K562 (cell line): ENCODE measurements at regions not wholly inside any gene's neighbourhood (a gene's known extent, or its start where the extent isn't known, plus 50 kb on each side); places are given as distances from the start of the nearest gene placed in this dataset.

Experiments used
- ATAC-seq: fragments of 200-7000 bp; cut with Tn5 transposase; 3 replicates; pipeline ENCODE4 v1.9.1; 2020; ENCODE audit warnings: moderate library complexity
- BruUV-seq: library from RNA; stranded (reverse); fragments of 400-500 nt; replicated peaks from 2 replicates; lab custom pipeline; 2021; lab: Mats Ljungman, UMichigan
- CTCF ChIA-PET: fragments of 300-600 bp; formaldehyde crosslinking; extraction: SDS; loops from one replicate; lab custom pipeline; 2021; ENCODE audit warnings: low intra/inter-chr PET ratio; lab: Yijun Ruan, JAX
- POLR2A ChIA-PET: fragments of 300-600, 350-650 bp; sonication (Branson Sonifier 250); formaldehyde crosslinking; extraction: SDS; loops from one replicate; lab custom pipeline; 2021; ENCODE audit warnings: antibody characterized with exemption, inconsistent platforms; lab: Yijun Ruan, JAX
- DNase-seq, 4 experiments: peaks; one replicate each; pipeline versions ENCODE4 v3.0.0 to v3.0.0-alpha.2; 2011 to 2018; ENCODE audit warnings: low spot score in 3 of 4, mixed read lengths in 3 of 4; ENCODE audit errors: extremely low read depth in 1 of 4
- FAIRE-seq: peaks from 2 replicates; lab custom pipeline; 2011; peaks lifted over from hg19 to GRCh38; lab: Jason Lieb, UNC
- H2AFZ ChIP-seq: 2 replicates; pipeline ENCODE4 v1.6.0; 2011; ENCODE audit warnings: low read depth, low read length, control low read depth, inconsistent platforms
- H3K27ac ChIP-seq: fragments of 200-600 bp; 3 replicates; pipeline ENCODE4 v1.8.0; 2011; ENCODE audit warnings: low read depth, mild to moderate bottlenecking, control low read depth, inconsistent platforms, low read length, moderate library complexity, mixed read lengths; ENCODE audit errors: extremely low read depth
- H3K27me3 ChIP-seq, 2 experiments: fragments of 300-600 bp in 1 of 2; 2 replicates in 1 of 2; 3 replicates in 1 of 2; pipeline versions ENCODE4 v1.6.0 to v1.8.0; 2011; ENCODE audit warnings: inconsistent platforms in 2 of 2, low read length in 2 of 2, mild to moderate bottlenecking in 1 of 2, mixed read lengths in 1 of 2, moderate library complexity in 1 of 2; ENCODE audit not compliant: control insufficient read depth in 2 of 2, insufficient read depth in 2 of 2
- H3K36me3 ChIP-seq: fragments of 300-600 bp; 3 replicates; pipeline ENCODE4 v1.8.0; 2011; ENCODE audit warnings: mild to moderate bottlenecking, low read length, inconsistent platforms; ENCODE audit not compliant: control insufficient read depth, insufficient read depth
- H3K4me1 ChIP-seq, 2 experiments: fragments of 200-600 bp in 1 of 2; replicated peaks in 1 of 2; 2 replicates in 1 of 2; 3 replicates in 1 of 2; pipeline versions ENCODE4 v1.5.1 to v1.8.0; 2011; ENCODE audit warnings: inconsistent platforms in 2 of 2, low read length in 2 of 2, mild to moderate bottlenecking in 1 of 2, mixed read lengths in 1 of 2, moderate library complexity in 1 of 2; ENCODE audit not compliant: control insufficient read depth in 2 of 2, insufficient read depth in 2 of 2
- H3K4me2 ChIP-seq: 2 replicates; pipeline ENCODE4 v1.6.1; 2011; ENCODE audit warnings: low read length, control low read depth, inconsistent platforms, mixed read lengths; ENCODE audit not compliant: insufficient read depth
- H3K4me3 ChIP-seq: fragments of 200-600 bp; sonication (generic), shearing (Covaris generic); 2 replicates; pipeline ENCODE4 v1.5.1; 2016; ENCODE audit warnings: control low read depth, inconsistent platforms
- H3K79me2 ChIP-seq: fragments of 200-600 bp; 3 replicates; pipeline ENCODE4 v1.8.0; 2011; ENCODE audit warnings: low read length, inconsistent platforms; ENCODE audit not compliant: control insufficient read depth, insufficient read depth
- H3K9ac ChIP-seq, 2 experiments: 2 replicates each; pipeline versions ENCODE4 v1.6.0 to v1.6.1; 2011; ENCODE audit warnings: low read depth in 2 of 2, low read length in 2 of 2, control low read depth in 1 of 2, inconsistent platforms in 1 of 2, mild to moderate bottlenecking in 1 of 2, mixed read lengths in 1 of 2; ENCODE audit not compliant: insufficient read depth in 1 of 2
- H3K9me1 ChIP-seq: one replicate; pipeline ENCODE4 v1.6.0; 2011; ENCODE audit warnings: inconsistent platforms, mild to moderate bottlenecking, low read length, moderate library complexity; ENCODE audit not compliant: control insufficient read depth, insufficient read depth
- H3K9me3 ChIP-seq: replicated peaks from 2 replicates; pipeline ENCODE4 v1.5.1; 2011; ENCODE audit warnings: low read depth, low read length, inconsistent platforms; ENCODE audit not compliant: control insufficient read depth, insufficient read depth
- H4K20me1 ChIP-seq: replicated peaks from 2 replicates; pipeline ENCODE4 v1.6.1; 2011; ENCODE audit warnings: low read length, inconsistent platforms, mixed read lengths; ENCODE audit not compliant: control insufficient read depth, insufficient read depth
- AFF4 ChIP-seq: sonication (generic); formaldehyde crosslinking; IDR thresholded peaks from 2 replicates; pipeline ENCODE4 v1.8.0; 2023; ENCODE audit warnings: mild to moderate bottlenecking, missing genetic modification reagents
- DLX4 ChIP-seq: fragments of 250-450 bp; sonication (Bioruptor Pico); IDR thresholded peaks from 2 replicates; pipeline ENCODE4 v1.6.1; 2021; ENCODE audit warnings: mild to moderate bottlenecking
- EP300 ChIP-seq: IDR thresholded peaks from 2 replicates; pipeline ENCODE4 v1.6.1; 2012; ENCODE audit warnings: low read length, improper control_type of control experiment
- HDAC3 ChIP-seq: fragments of 450-650 bp; IDR thresholded peaks from 2 replicates; pipeline ENCODE4 v1.6.1; 2018; ENCODE audit warnings: borderline replicate concordance, mild to moderate bottlenecking, moderate library complexity; ENCODE audit not compliant: partially characterized antibody
- HLTF ChIP-seq: fragments of 450-650 bp; IDR thresholded peaks from 2 replicates; pipeline ENCODE4 v1.6.1; 2016
- LEF1 ChIP-seq: fragments of 450-650 bp; IDR thresholded peaks from 2 replicates; pipeline ENCODE4 v1.6.1; 2016; ENCODE audit warnings: mild to moderate bottlenecking
- NKRF ChIP-seq: fragments of 450-650 bp; IDR thresholded peaks from 2 replicates; pipeline ENCODE4 v1.6.1; 2016; ENCODE audit warnings: borderline replicate concordance
- SMAD4 ChIP-seq: fragments of 250-450 bp; sonication (Bioruptor Pico); conservative IDR thresholded peaks from 2 replicates; pipeline ENCODE4 v1.8.0; 2021; ENCODE audit warnings: inconsistent platforms, mild to moderate bottlenecking, moderate library complexity
- ZBTB33 ChIP-seq: sonication (generic); formaldehyde crosslinking; IDR thresholded peaks from 2 replicates; pipeline ENCODE4 v1.8.1; 2023; ENCODE audit warnings: mild to moderate bottlenecking, missing genetic modification reagents
- ZEB2 ChIP-seq: fragments of 450-650 bp; IDR thresholded peaks from 2 replicates; pipeline ENCODE4 v1.6.1; 2016
- ZNF280A ChIP-seq: fragments of 450-650 bp; IDR thresholded peaks from 2 replicates; pipeline ENCODE4 v1.6.1; 2018; ENCODE audit warnings: mild to moderate bottlenecking, low read depth; ENCODE audit not compliant: partially characterized antibody
- ZNF398 ChIP-seq: fragments of 250-450 bp; sonication (Bioruptor Pico); IDR thresholded peaks from 2 replicates; pipeline ENCODE4 v1.8.0; 2021; ENCODE audit warnings: moderate library complexity, mild to moderate bottlenecking, inconsistent platforms
- in situ Hi-C: fragments of 300-500 bp; cut with MboI; formaldehyde crosslinking; loops from 4 replicates; pipeline ENCODE4 v1.15.0; 2018; ENCODE audit warnings: inconsistent platforms, mixed read lengths
- intact Hi-C: fragments of 100-400 bp; cut with micrococcal nuclease; formaldehyde crosslinking; loops from 2 replicates; pipeline ENCODE4 v1.14.2; 2022

- CTCF ChIA-PET, result no interaction called here
- no peak for TF ChIP-seq NKRF
- TF ChIP-seq HLTF, result no peak
- TF ChIP-seq SMAD4 (CRISPR knock-in tag), result no peak
- TF ChIP-seq DLX4 (CRISPR knock-in tag), result no peak
- no peak for TF ChIP-seq ZBTB33 (CRISPR knock-in tag)
- TF ChIP-seq ZEB2, result no peak
- no peak for TF ChIP-seq LEF1
- TF ChIP-seq ZNF280A, result no peak
- TF ChIP-seq ZNF398 (CRISPR knock-in tag), result no peak
- TF ChIP-seq EP300, result no peak
- no peak for TF ChIP-seq HDAC3
- no peak for TF ChIP-seq AFF4 (CRISPR knock-in tag)
Measured at GRCh38 chr4:27123769-27124124, 263.1 kb downstream of the STIM2 start.

More at GRCh38 chr4:27123769-27124124, 263.1 kb downstream of the STIM2 start:
- Histone ChIP-seq H3K27me3 (no peaks in the 10 kb centered on the region), H3K9ac (no peak overlapping the region), H3K79me2 (no peaks in the 10 kb centered on the region), H3K4me3 (no peak overlapping the region), H3K4me2 (no peak overlapping the region), H3K27ac (no peak overlapping the region), H3K36me3 (no peaks in the 10 kb centered on the region), H2AFZ (no peak overlapping the region), H3K9me3 (no peaks in the 10 kb centered on the region), H4K20me1 (no peaks in the 10 kb centered on the region), H3K9me1 (no peaks in the 10 kb centered on the region), H3K4me1 (no peaks in the 10 kb centered on the region)
- no peak for FAIRE-seq
- BruUV-seq, result no TSS peak
- ATAC-seq, result no peak
- POLR2A ChIA-PET, result interaction anchor here (0.7 kb wide), 1 partner anchor 37 kb away, joined by 3 read pairs; no protein-coding TSS in a partner anchor
- intact Hi-C loops, result no loop called here
- DNase-seq, result no peak
- in situ Hi-C loops, result no loop called here
